Stomach smooth muscle (tissue), 2 donors: ENCODE measurements at regions not wholly inside any gene's neighbourhood (a gene's known extent, or its start where the extent isn't known, plus 50 kb on each side); places are given as distances from the start of the nearest gene placed in this dataset.
"Not testable (repeated sequence)": the region's sequence is repeated elsewhere in the genome, so short reads cannot be mapped to it uniquely, and the experiment has no call there.

Experiments used
- H3K27ac ChIP-seq: one replicate; pipeline ENCODE4 v1.7.0; 2013; ENCODE audit warnings: mild to moderate bottlenecking, low read length, inconsistent platforms
- H3K27me3 ChIP-seq, 2 donors: one replicate each; pipeline ENCODE4 v1.7.0; 2013; ENCODE audit warnings: low read length in 2 of 2; ENCODE audit not compliant: insufficient read depth in 2 of 2, control insufficient read depth in 1 of 2
- H3K36me3 ChIP-seq, 2 donors: one replicate each; pipeline ENCODE4 v1.7.0; 2013; ENCODE audit warnings: low read length in 2 of 2; ENCODE audit not compliant: control insufficient read depth in 2 of 2, insufficient read depth in 2 of 2
- H3K4me1 ChIP-seq: one replicate; pipeline ENCODE4 v1.7.0; 2013; ENCODE audit warnings: low read length; ENCODE audit not compliant: control insufficient read depth, insufficient read depth
- H3K4me3 ChIP-seq, 2 donors: one replicate each; pipeline ENCODE4 v1.7.0; 2013; ENCODE audit warnings: low read length in 2 of 2
- H3K9ac ChIP-seq, 2 donors: one replicate each; pipeline ENCODE4 v1.7.0; 2013; ENCODE audit warnings: low read length in 2 of 2, mild to moderate bottlenecking in 1 of 2
- H3K9me3 ChIP-seq, 2 donors: one replicate each; pipeline ENCODE4 v1.7.0; 2013; ENCODE audit warnings: low read length in 2 of 2; ENCODE audit not compliant: control insufficient read depth in 2 of 2
- donor health status: healthy.
- donor health status: Pancreatic carcinoma.

GRCh38 chr9:87197349-87198130, 250.2 kb upstream of the GAS1 start:
- Histone ChIP-seq H3K9me3 (no peaks in the 10 kb centered on the region), H3K4me1 (no peaks in the 10 kb centered on the region), H3K27me3 (no peaks in the 10 kb centered on the region), H3K4me3 (no peak overlapping the region), H3K9ac (no peak overlapping the region), H3K36me3 (no peaks in the 10 kb centered on the region), H3K27ac (no peak overlapping the region)

- H3K9ac ChIP-seq, result no peak overlapping the region
- H3K4me1 ChIP-seq, result no peaks in the 10 kb centered on the region
- no peaks in the 10 kb centered on the region for H3K36me3 ChIP-seq
- no peaks in the 10 kb centered on the region for H3K9me3 ChIP-seq
- H3K4me3 ChIP-seq, result no peak overlapping the region
- H3K27ac ChIP-seq, result no peak overlapping the region
- no peaks in the 10 kb centered on the region for H3K27me3 ChIP-seq
Measured at GRCh38 chr9:87198716-87199115, 251.4 kb upstream of the GAS1 start.

GRCh38 chr9:87199278-87199677, 252.0 kb upstream of the GAS1 start:
- Histone ChIP-seq H3K9ac (no peak overlapping the region), H3K9me3 (no peaks in the 10 kb centered on the region)

GRCh38 chr9:87199782-87200181, 252.5 kb upstream of the GAS1 start:
- no peaks in the 10 kb centered on the region for H3K9me3 ChIP-seq
- no peaks in the 10 kb centered on the region for H3K4me1 ChIP-seq
- no peak overlapping the region for H3K9ac ChIP-seq
- H3K27ac ChIP-seq, result no peak overlapping the region
- no peaks in the 10 kb centered on the region for H3K36me3 ChIP-seq
- H3K27me3 ChIP-seq, result no peaks in the 10 kb centered on the region
- no peak overlapping the region for H3K4me3 ChIP-seq

More at GRCh38 chr9:87199278-87199677, 252.0 kb upstream of the GAS1 start:
- Histone ChIP-seq H3K4me3 (no peak overlapping the region), H3K27ac (no peak overlapping the region), H3K4me1 (no peaks in the 10 kb centered on the region), H3K36me3 (no peaks in the 10 kb centered on the region), H3K27me3 (no peaks in the 10 kb centered on the region)

- Histone ChIP-seq H3K27ac (no peak overlapping the region), H3K4me3 (no peak overlapping the region), H3K4me1 (no peaks in the 10 kb centered on the region), H3K9me3 (no peaks in the 10 kb centered on the region), H3K27me3 (no peaks in the 10 kb centered on the region), H3K9ac (no peak overlapping the region), H3K36me3 (no peaks in the 10 kb centered on the region)
Measured at GRCh38 chr9:87201351-87201751, 254.0 kb upstream of the GAS1 start.

GRCh38 chr9:87206064-87206661, 258.9 kb upstream of the GAS1 start:
- H3K4me1 ChIP-seq, result no peaks in the 10 kb centered on the region
- H3K4me3 ChIP-seq, result no peak overlapping the region
- H3K9ac ChIP-seq, result no peak overlapping the region
- H3K27ac ChIP-seq, result no peak overlapping the region
- no peaks in the 10 kb centered on the region for H3K27me3 ChIP-seq
- no peaks in the 10 kb centered on the region for H3K36me3 ChIP-seq
- H3K9me3 ChIP-seq, result no peaks in the 10 kb centered on the region

- H3K4me1 ChIP-seq, H3K36me3 ChIP-seq, H3K9ac ChIP-seq, H3K27ac ChIP-seq, H3K27me3 ChIP-seq, H3K9me3 ChIP-seq, H3K4me3 ChIP-seq: not testable (repeated sequence)
Measured at GRCh38 chr9:87210658-87211057, 263.4 kb upstream of the GAS1 start.

GRCh38 chr9:87211669-87212068, 264.4 kb upstream of the GAS1 start:
- no peaks in the 10 kb centered on the region for H3K4me1 ChIP-seq
- no peak overlapping the region for H3K9ac ChIP-seq
- no peaks in the 10 kb centered on the region for H3K27me3 ChIP-seq
- H3K27ac ChIP-seq, result no peak overlapping the region
- H3K4me3 ChIP-seq, result no peak overlapping the region
- no peaks in the 10 kb centered on the region for H3K9me3 ChIP-seq
- no peaks in the 10 kb centered on the region for H3K36me3 ChIP-seq

- no peaks in the 10 kb centered on the region for H3K4me1 ChIP-seq
- H3K4me3 ChIP-seq, result no peak overlapping the region
- no peaks in the 10 kb centered on the region for H3K9me3 ChIP-seq
- H3K27me3 ChIP-seq, result no peaks in the 10 kb centered on the region
- no peak overlapping the region for H3K9ac ChIP-seq
- no peaks in the 10 kb centered on the region for H3K36me3 ChIP-seq
- H3K27ac ChIP-seq, result no peak overlapping the region
Measured at GRCh38 chr9:87212605-87213021, 265.3 kb upstream of the GAS1 start.

- H3K4me3 ChIP-seq, result no peak overlapping the region
- H3K9ac ChIP-seq, result no peak overlapping the region
- H3K27ac ChIP-seq, result no peak overlapping the region
- no peaks in the 10 kb centered on the region for H3K4me1 ChIP-seq
- no peaks in the 10 kb centered on the region for H3K9me3 ChIP-seq
- no peaks in the 10 kb centered on the region for H3K36me3 ChIP-seq
- no peaks in the 10 kb centered on the region for H3K27me3 ChIP-seq
Measured at GRCh38 chr9:87213948-87214347, 266.6 kb upstream of the GAS1 start.

GRCh38 chr9:87214991-87215390, 267.7 kb upstream of the GAS1 start:
- H3K9ac ChIP-seq, result no peak overlapping the region
- H3K9me3 ChIP-seq, result no peaks in the 10 kb centered on the region
- H3K27ac ChIP-seq, result no peak overlapping the region
- H3K4me1 ChIP-seq, result no peaks in the 10 kb centered on the region
- no peaks in the 10 kb centered on the region for H3K36me3 ChIP-seq
- H3K4me3 ChIP-seq, result no peak overlapping the region
- H3K27me3 ChIP-seq, result no peaks in the 10 kb centered on the region
